ENCODE measurements at regions not wholly inside any gene's neighbourhood (a gene's known extent, or its start where the extent isn't known, plus 50 kb on each side); places are given as distances from the start of the nearest gene placed in this dataset.

DNA sequence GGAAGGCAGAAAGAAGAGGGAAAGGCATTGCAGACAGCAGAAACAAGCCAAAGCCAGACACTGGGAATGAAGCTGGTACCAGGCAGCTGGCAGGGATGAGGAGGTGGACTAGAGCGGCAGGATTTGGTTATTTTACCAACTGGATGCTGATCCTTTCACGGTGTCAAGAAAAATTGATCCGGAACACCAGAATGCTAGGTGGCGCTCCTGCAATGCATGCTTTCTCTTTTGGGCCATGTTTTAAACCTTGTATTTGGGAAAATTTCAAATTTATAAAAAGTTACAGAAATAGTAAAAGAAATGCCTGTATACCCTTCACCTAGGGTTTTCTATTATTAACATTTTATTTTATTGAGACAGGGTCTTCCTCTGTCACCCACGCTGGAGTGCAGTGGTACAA lies 224.7 kb downstream of the SOX9 start:
- ATAC-seq (no peak), DNase-seq (no peak)
- H3K4me3 ChIP-seq (ENCODE audit: low read length), result no peak overlapping the region
- H3K4me1 Mint-ChIP-seq, result no peaks in the 10 kb centered on the region
- H3K9me3 ChIP-seq (ENCODE audit: control insufficient read depth, insufficient read depth, low read length), result no peaks in the 10 kb centered on the region
- no peak overlapping the region for H3K27ac Mint-ChIP-seq
- no peaks in the 10 kb centered on the region for H3K27me3 ChIP-seq (ENCODE audit: control insufficient read depth, insufficient read depth, low read length)
- no peaks in the 10 kb centered on the region for H3K9me3 Mint-ChIP-seq
- TF ChIP-seq, protein P1, sequence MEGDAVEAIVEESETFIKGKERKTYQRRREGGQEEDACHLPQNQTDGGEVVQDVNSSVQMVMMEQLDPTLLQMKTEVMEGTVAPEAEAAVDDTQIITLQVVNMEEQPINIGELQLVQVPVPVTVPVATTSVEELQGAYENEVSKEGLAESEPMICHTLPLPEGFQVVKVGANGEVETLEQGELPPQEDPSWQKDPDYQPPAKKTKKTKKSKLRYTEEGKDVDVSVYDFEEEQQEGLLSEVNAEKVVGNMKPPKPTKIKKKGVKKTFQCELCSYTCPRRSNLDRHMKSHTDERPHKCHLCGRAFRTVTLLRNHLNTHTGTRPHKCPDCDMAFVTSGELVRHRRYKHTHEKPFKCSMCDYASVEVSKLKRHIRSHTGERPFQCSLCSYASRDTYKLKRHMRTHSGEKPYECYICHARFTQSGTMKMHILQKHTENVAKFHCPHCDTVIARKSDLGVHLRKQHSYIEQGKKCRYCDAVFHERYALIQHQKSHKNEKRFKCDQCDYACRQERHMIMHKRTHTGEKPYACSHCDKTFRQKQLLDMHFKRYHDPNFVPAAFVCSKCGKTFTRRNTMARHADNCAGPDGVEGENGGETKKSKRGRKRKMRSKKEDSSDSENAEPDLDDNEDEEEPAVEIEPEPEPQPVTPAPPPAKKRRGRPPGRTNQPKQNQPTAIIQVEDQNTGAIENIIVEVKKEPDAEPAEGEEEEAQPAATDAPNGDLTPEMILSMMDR (IDR thresholded peaks at IDR 0.05), result no peak
- H3K36me3 ChIP-seq (ENCODE audit: control insufficient read depth, insufficient read depth, low read length), result no peaks in the 10 kb centered on the region
- H3K27me3 Mint-ChIP-seq (ENCODE audit: low read depth in 2 of 2), result no peaks in the 10 kb centered on the region
- WGBS (ENCODE audit: insufficient coverage), result 88% methylated on average over 5 of the region's 5 CpGs
- H3K4me1 ChIP-seq (ENCODE audit: control insufficient read depth, insufficient read depth, low read length), result no peaks in the 10 kb centered on the region
- intact Hi-C loops (cut with micrococcal nuclease), result no loop called here
- H3K27ac ChIP-seq (ENCODE audit: low read length), result no peak overlapping the region
- H3K36me3 Mint-ChIP-seq, result no peaks in the 10 kb centered on the region
- no peak overlapping the region for H3K4me3 Mint-ChIP-seq

DNA sequence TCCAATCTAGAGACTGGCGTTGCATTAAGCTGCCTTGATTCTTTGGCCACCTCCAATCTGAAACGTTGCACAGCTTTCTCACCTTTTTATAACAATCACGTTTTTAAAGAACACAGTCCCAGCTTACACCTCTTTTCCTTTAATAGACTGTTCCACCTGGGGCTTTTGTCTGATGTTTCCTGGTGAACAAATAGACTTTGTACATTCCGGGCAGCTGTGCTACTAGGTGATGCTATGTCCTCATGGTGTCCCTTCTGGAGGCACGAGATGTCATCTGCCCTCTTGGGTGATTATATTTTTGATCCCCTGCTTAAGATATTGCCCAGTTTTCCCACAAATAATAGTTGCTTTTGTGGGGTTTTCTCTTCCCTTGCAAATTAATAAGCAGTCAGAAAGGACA lies 225.5 kb downstream of the SOX9 start:
- Histone ChIP-seq H3K4me1 (ENCODE audit: control insufficient read depth, insufficient read depth, low read length) (no peaks in the 10 kb centered on the region), H3K27ac (ENCODE audit: low read length) (no peak overlapping the region), H3K27me3 (ENCODE audit: control insufficient read depth, insufficient read depth, low read length) (no peaks in the 10 kb centered on the region), H3K4me3 (ENCODE audit: low read length) (no peak overlapping the region), H3K9me3 (ENCODE audit: control insufficient read depth, insufficient read depth, low read length) (no peaks in the 10 kb centered on the region), H3K36me3 (ENCODE audit: control insufficient read depth, insufficient read depth, low read length) (no peaks in the 10 kb centered on the region)
- H3K9me3 Mint-ChIP-seq, result no peaks in the 10 kb centered on the region
- intact Hi-C loops (cut with micrococcal nuclease), result no loop called here
- 79% methylated on average over 5 of the region's 5 CpGs for WGBS (ENCODE audit: insufficient coverage)
- no peak overlapping the region for H3K27ac Mint-ChIP-seq
- H3K4me1 Mint-ChIP-seq, result no peaks in the 10 kb centered on the region
- H3K4me3 Mint-ChIP-seq, result no peak overlapping the region
- no peak for ATAC-seq
- no peaks in the 10 kb centered on the region for H3K36me3 Mint-ChIP-seq
- DNase-seq, result no peak
- no peaks in the 10 kb centered on the region for H3K27me3 Mint-ChIP-seq (ENCODE audit: low read depth in 2 of 2)
- TF ChIP-seq, protein P1 (IDR thresholded peaks at IDR 0.05), result no peak

DNA sequence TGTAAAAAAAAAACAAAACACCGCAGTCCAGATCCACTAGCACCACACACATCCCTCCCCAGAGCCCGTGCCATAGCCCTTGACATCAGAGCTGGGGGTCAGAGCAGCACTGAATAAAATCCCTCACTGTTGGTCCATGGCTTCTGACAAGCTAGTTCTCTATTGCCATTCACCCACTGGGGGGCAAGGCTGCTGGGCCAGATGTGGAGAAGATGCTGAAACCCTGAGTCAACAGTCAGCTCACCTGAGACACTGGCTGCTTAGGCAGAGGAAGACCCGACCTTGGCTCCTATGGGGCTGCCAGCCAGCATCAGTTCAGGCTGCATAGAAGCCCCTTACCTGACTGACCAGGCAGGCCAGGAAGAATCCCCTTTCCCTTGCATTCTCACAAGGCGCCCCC lies 228.2 kb downstream of the SOX9 start:
- intact Hi-C loops (cut with micrococcal nuclease), result no loop called here
- DNase-seq (no peak), ATAC-seq (no peak)
- H3K36me3 Mint-ChIP-seq, result no peaks in the 10 kb centered on the region
- H3K27ac Mint-ChIP-seq, result no peak overlapping the region
- Histone ChIP-seq H3K36me3 (ENCODE audit: control insufficient read depth, insufficient read depth, low read length) (no peaks in the 10 kb centered on the region), H3K27me3 (ENCODE audit: control insufficient read depth, insufficient read depth, low read length) (no peaks in the 10 kb centered on the region), H3K9me3 (ENCODE audit: control insufficient read depth, insufficient read depth, low read length) (no peaks in the 10 kb centered on the region), H3K4me1 (ENCODE audit: control insufficient read depth, insufficient read depth, low read length) (no peaks in the 10 kb centered on the region), H3K4me3 (ENCODE audit: low read length) (no peak overlapping the region), H3K27ac (ENCODE audit: low read length) (no peak overlapping the region)
- TF ChIP-seq, protein P1 (IDR thresholded peaks at IDR 0.05), result no peak
- WGBS (ENCODE audit: insufficient coverage), result 65% methylated on average over 3 of the region's 4 CpGs
- peaks cover 0 to 12% of the 10 kb centered on the region in 2 donors for H3K27me3 Mint-ChIP-seq (ENCODE audit: low read depth in 2 of 2)
- H3K4me1 Mint-ChIP-seq, result peaks cover 0 to 4% of the 10 kb centered on the region in 2 donors
- H3K9me3 Mint-ChIP-seq, result peaks cover 0 to 3% of the 10 kb centered on the region in 2 donors
- H3K4me3 Mint-ChIP-seq, result no peak overlapping the region

DNA sequence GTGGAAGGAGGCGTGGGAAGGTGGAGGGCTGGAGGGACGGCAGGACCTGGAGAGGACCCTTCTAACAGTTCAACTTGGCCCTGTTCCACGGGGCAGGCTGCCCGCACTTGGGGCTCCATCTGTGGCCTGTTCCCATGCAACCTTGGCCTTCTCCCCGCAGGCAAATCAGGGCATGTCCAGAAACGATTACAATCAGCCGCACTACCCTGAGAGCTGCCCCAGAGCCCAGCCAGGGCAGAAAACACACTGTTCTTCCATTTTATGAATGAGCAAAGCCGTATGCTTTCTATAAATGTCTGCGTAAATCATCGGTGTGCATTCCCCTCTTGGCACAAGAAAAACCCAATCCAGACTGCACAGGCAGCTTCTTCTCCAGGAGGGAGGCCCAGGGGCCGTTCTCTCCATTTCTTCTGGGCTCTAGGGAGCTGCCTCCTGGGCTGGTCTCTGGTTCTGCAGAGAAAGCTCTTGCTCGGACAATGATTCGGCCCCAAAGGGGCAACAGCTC lies 228.7 kb downstream of the SOX9 start:
- Mint-ChIP-seq H3K27ac (no peak overlapping the region), H3K4me1 (peaks cover 0 to 4% of the 10 kb centered on the region in 2 donors), H3K4me3 (no peak overlapping the region), H3K36me3 (no peaks in the 10 kb centered on the region), H3K9me3 (peaks cover 0 to 3% of the 10 kb centered on the region in 2 donors), H3K27me3 (ENCODE audit: low read depth in 2 of 2) (peaks cover 0 to 15% of the 10 kb centered on the region in 2 donors)
- DNase-seq, result no peak
- Histone ChIP-seq H3K27me3 (ENCODE audit: control insufficient read depth, insufficient read depth, low read length) (no peaks in the 10 kb centered on the region), H3K4me1 (ENCODE audit: control insufficient read depth, insufficient read depth, low read length) (no peaks in the 10 kb centered on the region), H3K36me3 (ENCODE audit: control insufficient read depth, insufficient read depth, low read length) (no peaks in the 10 kb centered on the region), H3K27ac (ENCODE audit: low read length) (no peak overlapping the region), H3K9me3 (ENCODE audit: control insufficient read depth, insufficient read depth, low read length) (no peaks in the 10 kb centered on the region), H3K4me3 (ENCODE audit: low read length) (no peak overlapping the region)
- intact Hi-C loops (cut with micrococcal nuclease), result no loop called here
- no peak for ATAC-seq
- TF ChIP-seq, protein P1 (IDR thresholded peaks at IDR 0.05), result no peak
- 86% methylated on average over 13 of the region's 13 CpGs for WGBS (ENCODE audit: insufficient coverage)

All from natural killer cell (primary cell).